ENCODE measurements at regions not wholly inside any gene's neighbourhood (a gene's known extent, or its start where the extent isn't known, plus 50 kb on each side); places are given as distances from the start of the nearest gene placed in this dataset.
A peak's percentile ranks its signal among the peaks of the same experiment; 100 is the strongest.

DNA sequence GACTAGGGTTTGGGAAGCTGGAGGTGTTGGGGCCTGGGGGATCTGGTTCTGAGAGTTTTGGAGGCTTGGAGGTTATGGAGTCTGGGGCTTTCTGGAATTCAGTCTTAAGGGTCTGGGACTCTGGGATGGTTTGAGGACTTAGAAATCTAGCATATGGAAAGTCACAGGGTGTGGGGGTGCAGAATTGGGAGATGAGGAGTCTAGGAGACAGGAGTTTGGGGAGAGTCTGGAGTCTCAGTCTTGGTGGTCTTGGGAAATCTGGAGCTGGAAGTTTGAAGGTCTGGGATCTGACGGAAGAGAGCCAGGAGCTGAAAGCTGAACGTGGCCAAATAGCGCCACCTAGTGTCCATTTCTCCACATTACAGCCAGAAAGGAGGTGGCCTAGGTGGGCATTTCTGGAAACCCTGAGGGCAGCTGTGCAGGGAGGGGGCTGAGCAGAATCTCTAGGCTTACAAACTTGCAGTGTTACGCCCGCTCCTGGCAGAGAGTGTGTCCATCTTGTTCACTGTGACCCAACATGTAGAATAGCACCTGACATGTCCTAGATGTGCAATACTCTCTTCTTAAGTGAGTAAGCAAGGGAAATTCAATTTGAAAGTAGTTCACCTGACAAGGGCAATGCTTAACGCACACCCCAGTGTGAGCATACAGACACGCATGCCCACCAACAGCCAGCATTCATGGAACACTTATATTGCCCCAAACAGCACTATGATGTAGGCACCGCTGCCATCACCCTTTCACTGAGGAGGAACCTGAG, 204.8 kb downstream of the TFCP2L1 start (continued):
- TF ChIP-seq ZNF570 (CRISPR knock-in tag; IDR thresholded peaks at IDR 0.05; ENCODE audit: borderline replicate concordance) (no peak), XRCC5 (optimal IDR thresholded peaks at IDR 0.05; ENCODE audit: low read length) (peak; percentile 44), SOX5 (CRISPR knock-in tag; IDR thresholded peaks at IDR 0.05; ENCODE audit: borderline replicate concordance) (no peak), NFE2L2 (IDR thresholded peaks at IDR 0.05; ENCODE audit: low read length) (no peak), JUND (CRISPR knock-in tag; IDR thresholded peaks at IDR 0.05) (no peak), STAG1 (CRISPR knock-in tag; IDR thresholded peaks at IDR 0.05) (peak; percentile 94), ARNTL (CRISPR knock-in tag; IDR thresholded peaks at IDR 0.05) (no peak), SOX13 (IDR thresholded peaks at IDR 0.05) (no peak), SOX13 (CRISPR knock-in tag; conservative IDR thresholded peaks at IDR 0.05 in 1 of 2, IDR thresholded peaks at IDR 0.05 in 1 of 2) (no peak), SOX6 (IDR thresholded peaks at IDR 0.05) (no peak), SOX6 (CRISPR knock-in tag; IDR thresholded peaks at IDR 0.05) (no peak), ZNF431 (CRISPR knock-in tag; IDR thresholded peaks at IDR 0.05; ENCODE audit: borderline replicate concordance, low read depth) (no peak), SMAD1 (CRISPR knock-in tag; IDR thresholded peaks at IDR 0.05; ENCODE audit: borderline replicate concordance, low read depth) (no peak), ZNF317 (CRISPR knock-in tag; IDR thresholded peaks at IDR 0.05) (no peak)
- TF ChIP-seq, protein P1, sequence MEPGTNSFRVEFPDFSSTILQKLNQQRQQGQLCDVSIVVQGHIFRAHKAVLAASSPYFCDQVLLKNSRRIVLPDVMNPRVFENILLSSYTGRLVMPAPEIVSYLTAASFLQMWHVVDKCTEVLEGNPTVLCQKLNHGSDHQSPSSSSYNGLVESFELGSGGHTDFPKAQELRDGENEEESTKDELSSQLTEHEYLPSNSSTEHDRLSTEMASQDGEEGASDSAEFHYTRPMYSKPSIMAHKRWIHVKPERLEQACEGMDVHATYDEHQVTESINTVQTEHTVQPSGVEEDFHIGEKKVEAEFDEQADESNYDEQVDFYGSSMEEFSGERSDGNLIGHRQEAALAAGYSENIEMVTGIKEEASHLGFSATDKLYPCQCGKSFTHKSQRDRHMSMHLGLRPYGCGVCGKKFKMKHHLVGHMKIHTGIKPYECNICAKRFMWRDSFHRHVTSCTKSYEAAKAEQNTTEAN (CRISPR knock-in tag; conservative IDR thresholded peaks at IDR 0.05), result no peak
- TF ChIP-seq, protein P2, sequence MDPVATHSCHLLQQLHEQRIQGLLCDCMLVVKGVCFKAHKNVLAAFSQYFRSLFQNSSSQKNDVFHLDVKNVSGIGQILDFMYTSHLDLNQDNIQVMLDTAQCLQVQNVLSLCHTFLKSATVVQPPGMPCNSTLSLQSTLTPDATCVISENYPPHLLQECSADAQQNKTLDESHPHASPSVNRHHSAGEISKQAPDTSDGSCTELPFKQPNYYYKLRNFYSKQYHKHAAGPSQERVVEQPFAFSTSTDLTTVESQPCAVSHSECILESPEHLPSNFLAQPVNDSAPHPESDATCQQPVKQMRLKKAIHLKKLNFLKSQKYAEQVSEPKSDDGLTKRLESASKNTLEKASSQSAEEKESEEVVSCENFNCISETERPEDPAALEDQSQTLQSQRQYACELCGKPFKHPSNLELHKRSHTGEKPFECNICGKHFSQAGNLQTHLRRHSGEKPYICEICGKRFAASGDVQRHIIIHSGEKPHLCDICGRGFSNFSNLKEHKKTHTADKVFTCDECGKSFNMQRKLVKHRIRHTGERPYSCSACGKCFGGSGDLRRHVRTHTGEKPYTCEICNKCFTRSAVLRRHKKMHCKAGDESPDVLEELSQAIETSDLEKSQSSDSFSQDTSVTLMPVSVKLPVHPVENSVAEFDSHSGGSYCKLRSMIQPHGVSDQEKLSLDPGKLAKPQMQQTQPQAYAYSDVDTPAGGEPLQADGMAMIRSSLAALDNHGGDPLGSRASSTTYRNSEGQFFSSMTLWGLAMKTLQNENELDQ (CRISPR knock-in tag; IDR thresholded peaks at IDR 0.05; ENCODE audit: borderline replicate concordance), result no peak
- TF ChIP-seq, protein P3, sequence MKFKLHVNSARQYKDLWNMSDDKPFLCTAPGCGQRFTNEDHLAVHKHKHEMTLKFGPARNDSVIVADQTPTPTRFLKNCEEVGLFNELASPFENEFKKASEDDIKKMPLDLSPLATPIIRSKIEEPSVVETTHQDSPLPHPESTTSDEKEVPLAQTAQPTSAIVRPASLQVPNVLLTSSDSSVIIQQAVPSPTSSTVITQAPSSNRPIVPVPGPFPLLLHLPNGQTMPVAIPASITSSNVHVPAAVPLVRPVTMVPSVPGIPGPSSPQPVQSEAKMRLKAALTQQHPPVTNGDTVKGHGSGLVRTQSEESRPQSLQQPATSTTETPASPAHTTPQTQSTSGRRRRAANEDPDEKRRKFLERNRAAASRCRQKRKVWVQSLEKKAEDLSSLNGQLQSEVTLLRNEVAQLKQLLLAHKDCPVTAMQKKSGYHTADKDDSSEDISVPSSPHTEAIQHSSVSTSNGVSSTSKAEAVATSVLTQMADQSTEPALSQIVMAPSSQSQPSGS (CRISPR knock-in tag; IDR thresholded peaks at IDR 0.05), result no peak

Measured in HepG2 (cell line).